Ectodermal cell (in vitro differentiated cells): ENCODE measurements at regions not wholly inside any gene's neighbourhood (a gene's known extent, or its start where the extent isn't known, plus 50 kb on each side); places are given as distances from the start of the nearest gene placed in this dataset.

Source experiments
- H3K27ac ChIP-seq: 2 replicates; pipeline ENCODE4 v1.7.0; 2013; ENCODE audit warnings: mild to moderate bottlenecking, low read depth, low read length; ENCODE audit not compliant: insufficient read depth, poor library complexity, severe bottlenecking
- H3K27me3 ChIP-seq: 2 replicates; pipeline ENCODE4 v1.7.0; 2013; ENCODE audit warnings: mild to moderate bottlenecking, low read length; ENCODE audit not compliant: insufficient read depth, control insufficient read depth, poor library complexity, severe bottlenecking
- H3K36me3 ChIP-seq: one replicate; pipeline ENCODE4 v1.7.0; 2013; ENCODE audit warnings: low read length; ENCODE audit not compliant: control insufficient read depth, insufficient read depth
- H3K4me1 ChIP-seq: one replicate; pipeline ENCODE4 v1.7.0; 2013; ENCODE audit warnings: low read length; ENCODE audit not compliant: control insufficient read depth, insufficient read depth
- H3K4me3 ChIP-seq: 2 replicates; pipeline ENCODE4 v1.7.0; 2013; ENCODE audit warnings: low read depth, low read length, control low read depth; ENCODE audit not compliant: insufficient read depth
- H3K9me3 ChIP-seq: 2 replicates; pipeline ENCODE4 v1.7.0; 2013; ENCODE audit warnings: mild to moderate bottlenecking, low read length, moderate library complexity; ENCODE audit not compliant: control insufficient read depth
- WGBS, 2 experiments: methylation state at CpG; one replicate each; pipeline ENCODE4 v1.1.7; 2013; ENCODE audit warnings: missing lambda C conversion rate in 2 of 2; 5-methylcytosine and 5-hydroxymethylcytosine counted together

GRCh38 chr4:129561886-129562671, 466.1 kb downstream of the C4orf33 start:
- H3K27ac ChIP-seq: no peak overlapping the region
- H3K9me3 ChIP-seq: no peaks in the 10 kb centered on the region
- no peak overlapping the region for H3K4me3 ChIP-seq
- no peaks in the 10 kb centered on the region for H3K36me3 ChIP-seq
- H3K4me1 ChIP-seq: no peaks in the 10 kb centered on the region
- no peaks in the 10 kb centered on the region for H3K27me3 ChIP-seq
- WGBS, 2 experiments: 86 to 94% methylated on average over 2 of the region's 2 CpGs

- WGBS, 2 experiments: 86 to 94% methylated on average over 1 to 2 of the region's 2 CpGs
- H3K9me3 ChIP-seq: no peaks in the 10 kb centered on the region
These were observed 469.3 kb downstream of the C4orf33 start for GRCh38 chr4:129565214-129565613.

GRCh38 chr4:129570326-129570725, 474.4 kb downstream of the C4orf33 start:
- Histone ChIP-seq H3K27ac (no peak overlapping the region), H3K4me1 (no peaks in the 10 kb centered on the region), H3K9me3 (no peaks in the 10 kb centered on the region), H3K36me3 (no peaks in the 10 kb centered on the region), H3K4me3 (no peak overlapping the region), H3K27me3 (no peaks in the 10 kb centered on the region)

More at GRCh38 chr4:129565214-129565613, 469.3 kb downstream of the C4orf33 start:
- H3K4me3 ChIP-seq: no peak overlapping the region
- no peaks in the 10 kb centered on the region for H3K36me3 ChIP-seq
- H3K4me1 ChIP-seq: no peaks in the 10 kb centered on the region
- no peak overlapping the region for H3K27ac ChIP-seq
- no peaks in the 10 kb centered on the region for H3K27me3 ChIP-seq

- no peaks in the 10 kb centered on the region for H3K27me3 ChIP-seq
- 89 to 90% methylated on average over 6 of the region's 6 CpGs for WGBS, 2 experiments
- no peak overlapping the region for H3K27ac ChIP-seq
- no peaks in the 10 kb centered on the region for H3K4me1 ChIP-seq
- no peak overlapping the region for H3K4me3 ChIP-seq
- H3K9me3 ChIP-seq: no peaks in the 10 kb centered on the region
- no peaks in the 10 kb centered on the region for H3K36me3 ChIP-seq
These were observed 482.4 kb downstream of the C4orf33 start for GRCh38 chr4:129578336-129578735.

GRCh38 chr4:129581305-129581704, 485.4 kb downstream of the C4orf33 start:
- no peak overlapping the region for H3K4me3 ChIP-seq
- no peak overlapping the region for H3K27ac ChIP-seq
- no peaks in the 10 kb centered on the region for H3K27me3 ChIP-seq
- H3K4me1 ChIP-seq: no peaks in the 10 kb centered on the region
- H3K9me3 ChIP-seq: peaks cover 3% of the 10 kb centered on the region
- WGBS, 2 experiments: no CpG with 5 or more reads among the region's 1 CpG
- H3K36me3 ChIP-seq: no peaks in the 10 kb centered on the region

- Histone ChIP-seq H3K4me1 (no peaks in the 10 kb centered on the region), H3K9me3 (peaks cover 3% of the 10 kb centered on the region), H3K27me3 (no peaks in the 10 kb centered on the region), H3K4me3 (no peak overlapping the region), H3K36me3 (no peaks in the 10 kb centered on the region), H3K27ac (no peak overlapping the region)
- 66 to 71% methylated on average over 2 of the region's 2 CpGs for whole genome bisulfite sequencing, 2 experiments
These were observed 487.9 kb downstream of the C4orf33 start for GRCh38 chr4:129583868-129584267.

GRCh38 chr4:129598582-129598981, 502.6 kb downstream of the C4orf33 start:
- Histone ChIP-seq H3K27me3 (no peaks in the 10 kb centered on the region), H3K4me1 (no peaks in the 10 kb centered on the region), H3K9me3 (no peaks in the 10 kb centered on the region), H3K27ac (no peak overlapping the region), H3K36me3 (no peaks in the 10 kb centered on the region), H3K4me3 (no peak overlapping the region)

- H3K27me3 ChIP-seq: no peaks in the 10 kb centered on the region
- 95 to 97% methylated on average over 5 of the region's 5 CpGs for WGBS, 2 experiments
- no peak overlapping the region for H3K27ac ChIP-seq
- no peaks in the 10 kb centered on the region for H3K4me1 ChIP-seq
- H3K4me3 ChIP-seq: no peak overlapping the region
- H3K9me3 ChIP-seq: no peaks in the 10 kb centered on the region
- H3K36me3 ChIP-seq: no peaks in the 10 kb centered on the region
These were observed 504.9 kb downstream of the C4orf33 start for GRCh38 chr4:129600898-129601297.

- Histone ChIP-seq H3K9me3 (no peaks in the 10 kb centered on the region), H3K27me3 (no peaks in the 10 kb centered on the region), H3K4me3 (no peak overlapping the region), H3K36me3 (no peaks in the 10 kb centered on the region), H3K27ac (no peak overlapping the region), H3K4me1 (no peaks in the 10 kb centered on the region)
- 100% methylated on average over 1 of the region's 1 CpG for WGBS, 2 experiments
These were observed 506.5 kb downstream of the C4orf33 start for GRCh38 chr4:129602447-129602846.

- WGBS, 2 experiments: 89% methylated on average over 4 of the region's 4 CpGs
- Histone ChIP-seq H3K27ac (no peak overlapping the region), H3K36me3 (no peaks in the 10 kb centered on the region), H3K4me1 (no peaks in the 10 kb centered on the region), H3K27me3 (no peaks in the 10 kb centered on the region), H3K4me3 (no peak overlapping the region), H3K9me3 (no peaks in the 10 kb centered on the region)
These were observed 507.4 kb downstream of the C4orf33 start for GRCh38 chr4:129603241-129603931.
